Keratinocyte (primary cell): ENCODE measurements at regions not wholly inside any gene's neighbourhood (a gene's known extent, or its start where the extent isn't known, plus 50 kb on each side); places are given as distances from the start of the nearest gene placed in this dataset.

ENCODE experiments used
- DNase-seq: peaks from one replicate; pipeline ENCODE4 v3.0.0-alpha.2; 2011; ENCODE audit warnings: low read depth, missing footprints, low spot score
- FAIRE-seq: peaks from 2 replicates; lab custom pipeline; 2011; peaks lifted over from hg19 to GRCh38; lab: Jason Lieb, UNC
- H2AFZ ChIP-seq: 2 replicates; pipeline ENCODE4 v1.6.0; 2012; ENCODE audit warnings: low read length, control low read depth, inconsistent platforms; ENCODE audit not compliant: control insufficient read depth
- H3K27ac ChIP-seq: 2 replicates; pipeline ENCODE4 v1.5.1; 2011; ENCODE audit warnings: low read length; ENCODE audit not compliant: control insufficient read depth, insufficient read depth
- H3K27me3 ChIP-seq: 3 replicates; pipeline ENCODE4 v1.6.0; 2011; ENCODE audit warnings: low read length; ENCODE audit not compliant: control insufficient read depth, insufficient read depth; ENCODE audit errors: extremely low read depth
- H3K36me3 ChIP-seq, 2 experiments: 2 replicates in 1 of 2; 3 replicates in 1 of 2; pipeline ENCODE4 v1.5.1; 2011; ENCODE audit warnings: low read length in 2 of 2, mild to moderate bottlenecking in 1 of 2; ENCODE audit not compliant: control insufficient read depth in 2 of 2, insufficient read depth in 2 of 2; ENCODE audit errors: extremely low read depth in 1 of 2
- H3K4me1 ChIP-seq: 3 replicates; pipeline ENCODE4 v1.5.1; 2011; ENCODE audit warnings: low read length; ENCODE audit not compliant: control insufficient read depth, insufficient read depth; ENCODE audit errors: extremely low read depth
- H3K4me2 ChIP-seq: 3 replicates; pipeline ENCODE4 v1.6.0; 2011; ENCODE audit warnings: low read depth, low read length; ENCODE audit not compliant: control insufficient read depth, insufficient read depth; ENCODE audit errors: extremely low read depth
- H3K4me3 ChIP-seq, 3 experiments: fragments of 200-600 bp in 1 of 3; sonication (generic) in 1 of 3; 2 replicates in 2 of 3; 3 replicates in 1 of 3; pipeline ENCODE4 v1.5.1; 2011 to 2016; ENCODE audit warnings: low read length in 3 of 3, mild to moderate bottlenecking in 3 of 3, control low read depth in 2 of 3, inconsistent platforms in 1 of 3, low read depth in 1 of 3, mixed read lengths in 1 of 3, mixed run types in 1 of 3, moderate library complexity in 1 of 3; ENCODE audit not compliant: control insufficient read depth in 2 of 3, insufficient read depth in 2 of 3; ENCODE audit errors: extremely low read depth in 1 of 3
- H3K79me2 ChIP-seq: 2 replicates; pipeline ENCODE4 v1.6.0; 2012; ENCODE audit warnings: low read length; ENCODE audit not compliant: control insufficient read depth, insufficient read depth
- H3K9ac ChIP-seq: 3 replicates; pipeline ENCODE4 v1.6.0; 2011; ENCODE audit warnings: low read length; ENCODE audit not compliant: control insufficient read depth, insufficient read depth; ENCODE audit errors: extremely low read depth
- H3K9me1 ChIP-seq: 3 replicates; pipeline ENCODE4 v1.6.0; 2011; ENCODE audit warnings: low read length; ENCODE audit not compliant: control insufficient read depth, insufficient read depth; ENCODE audit errors: extremely low read depth
- H3K9me3 ChIP-seq: 2 replicates; pipeline ENCODE4 v1.5.1; 2012; ENCODE audit warnings: low read depth, low read length; ENCODE audit not compliant: control insufficient read depth
- H4K20me1 ChIP-seq: 3 replicates; pipeline ENCODE4 v1.6.0; 2011; ENCODE audit warnings: low read length; ENCODE audit not compliant: control insufficient read depth, insufficient read depth; ENCODE audit errors: extremely low read depth
- CTCF ChIP-seq, 3 experiments: IDR thresholded peaks in 1 of 3; conservative IDR thresholded peaks in 1 of 3; optimal IDR thresholded peaks in 1 of 3; 2 replicates in 2 of 3; 3 replicates in 1 of 3; pipeline versions ENCODE3 to v1.5.1; 2011; ENCODE audit warnings: low read length in 3 of 3, mild to moderate bottlenecking in 3 of 3, moderate library complexity in 2 of 3, control low read depth in 1 of 3, inconsistent platforms in 1 of 3; ENCODE audit not compliant: insufficient read depth in 2 of 3; ENCODE audit errors: extremely low read depth in 1 of 3
- EZH2 ChIP-seq: IDR thresholded peaks from one replicate; pipeline ENCODE4 v1.6.1; 2012; ENCODE audit warnings: inconsistent platforms, mild to moderate bottlenecking, low read length, moderate library complexity
- dilution Hi-C: fragments of 300-500 bp; cut with MboI; formaldehyde crosslinking; loops from one replicate; pipeline ENCODE4 v1.7.0; 2020; ENCODE audit warnings: low sequenced_read_pairs; ENCODE audit not compliant: extremely low pct_ligation_motif_present

- Histone ChIP-seq H3K27me3 (no peaks in the 10 kb centered on the region), H3K36me3 (peaks cover 0 to 2% of the 10 kb centered on the region in 2 experiments), H3K27ac (no peak overlapping the region), H3K9me1 (peaks cover 3% of the 10 kb centered on the region), H4K20me1 (no peaks in the 10 kb centered on the region), H3K9me3 (no peaks in the 10 kb centered on the region), H3K4me1 (peaks cover 14% of the 10 kb centered on the region), H3K4me3 (no peak overlapping the region), H3K9ac (no peak overlapping the region), H3K4me2 (no peak overlapping the region), H3K79me2 (no peaks in the 10 kb centered on the region), H2AFZ (no peak overlapping the region)
- TF ChIP-seq CTCF (optimal IDR thresholded peaks at IDR 0.05 in 1 of 3, IDR thresholded peaks at IDR 0.05 in 1 of 3, conservative IDR thresholded peaks at IDR 0.05 in 1 of 3; ENCODE audit: extremely low read depth in 1 of 3, insufficient read depth in 2 of 3, low read length in 3 of 3) (no peak), EZH2 (no peak)
- FAIRE-seq (no peak), DNase-seq (no peak)
- dilution Hi-C loops: no loop called here
Observed at GRCh38 chr6:150672800-150673199, 73.1 kb downstream of the PLEKHG1 start.

DNA sequence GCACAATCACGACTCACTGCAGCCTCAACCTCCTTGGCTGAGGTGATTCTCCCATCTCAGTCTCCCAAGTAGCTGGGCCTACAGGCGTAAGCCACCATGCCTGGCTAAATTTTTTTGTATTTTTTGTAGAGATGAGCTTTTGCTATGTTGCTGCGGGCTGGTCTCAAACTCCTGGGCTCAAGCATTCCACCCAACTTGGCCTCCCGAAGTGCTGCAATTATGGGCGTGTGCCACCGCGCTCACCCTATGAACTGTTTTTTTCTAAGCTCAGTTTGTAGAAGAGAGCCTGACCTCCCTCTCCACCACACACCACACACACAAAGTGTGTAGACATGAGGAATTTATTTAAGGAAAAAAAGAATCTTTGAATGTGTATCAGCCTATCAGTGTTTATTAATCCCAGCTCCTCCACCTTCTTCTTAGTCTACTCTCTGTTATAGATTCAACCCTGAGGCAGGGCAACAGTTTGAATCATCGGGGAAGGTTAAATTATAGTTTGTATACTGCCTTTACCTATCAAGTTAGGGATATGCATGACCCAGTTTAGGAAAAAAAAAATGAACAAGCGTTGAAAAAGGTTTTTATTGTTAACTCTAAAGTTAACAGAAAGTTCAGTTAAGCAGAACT is 74.1 kb downstream of the PLEKHG1 start:
- no peaks in the 10 kb centered on the region for H4K20me1 ChIP-seq
- H3K27ac ChIP-seq: no peak overlapping the region
- no peak overlapping the region for H3K4me2 ChIP-seq
- H3K36me3 ChIP-seq: peaks cover 0 to 2% of the 10 kb centered on the region in 2 experiments
- TF ChIP-seq EZH2 (no peak), CTCF (optimal IDR thresholded peaks at IDR 0.05 in 1 of 3, IDR thresholded peaks at IDR 0.05 in 1 of 3, conservative IDR thresholded peaks at IDR 0.05 in 1 of 3; ENCODE audit: extremely low read depth in 1 of 3, insufficient read depth in 2 of 3, low read length in 3 of 3) (no peak)
- no peak overlapping the region for H3K4me3 ChIP-seq
- no peak overlapping the region for H2AFZ ChIP-seq
- no peak for DNase-seq
- peaks cover 3% of the 10 kb centered on the region for H3K9me1 ChIP-seq
- no peak for FAIRE-seq
- H3K27me3 ChIP-seq: no peaks in the 10 kb centered on the region
- H3K9me3 ChIP-seq: no peaks in the 10 kb centered on the region
- peaks cover 3% of the 10 kb centered on the region for H3K4me1 ChIP-seq
- H3K9ac ChIP-seq: no peak overlapping the region
- H3K79me2 ChIP-seq: no peaks in the 10 kb centered on the region
- dilution Hi-C loops: no loop called here
